HG02623 (cell line): ENCODE measurements at regions not wholly inside any gene's neighbourhood (a gene's known extent, or its start where the extent isn't known, plus 50 kb on each side); places are given as distances from the start of the nearest gene placed in this dataset.

Experiments
- ATAC-seq: cut with Tn5 transposase; IDR thresholded peaks from one replicate; pipeline ENCODE4 v1.9.1; 2021; ENCODE audit warnings: moderate library complexity; ENCODE audit not compliant: unreplicated experiment

GRCh38 chr2:22501851-22502250 lies 883.1 kb upstream of the KLHL29 start:
- no peak for ATAC-seq

- no peak for ATAC-seq
Measured at GRCh38 chr2:22513563-22513962, 871.4 kb upstream of the KLHL29 start.

GRCh38 chr2:22517141-22517540 lies 867.8 kb upstream of the KLHL29 start:
- ATAC-seq = no peak

- no peak for ATAC-seq
Measured at GRCh38 chr2:22518641-22519040, 866.3 kb upstream of the KLHL29 start.

GRCh38 chr2:22520369-22521288 lies 864.4 kb upstream of the KLHL29 start:
- no peak for ATAC-seq

- no peak for ATAC-seq
Measured at GRCh38 chr2:22521620-22522019, 863.4 kb upstream of the KLHL29 start.

GRCh38 chr2:22525681-22526080 lies 859.3 kb upstream of the KLHL29 start:
- ATAC-seq = no peak

GRCh38 chr2:22530131-22530530 lies 854.8 kb upstream of the KLHL29 start:
- no peak for ATAC-seq

GRCh38 chr2:22536133-22536532 lies 848.8 kb upstream of the KLHL29 start:
- no peak for ATAC-seq

- ATAC-seq = no peak
Measured at GRCh38 chr2:22554453-22554852, 830.5 kb upstream of the KLHL29 start.

- ATAC-seq = no peak
Measured at GRCh38 chr2:22557406-22557805, 827.6 kb upstream of the KLHL29 start.

GRCh38 chr2:22560021-22560420 lies 825.0 kb upstream of the KLHL29 start:
- no peak for ATAC-seq

GRCh38 chr2:22579341-22579740 lies 805.6 kb upstream of the KLHL29 start:
- no peak for ATAC-seq

- ATAC-seq = no peak
Measured at GRCh38 chr2:22582107-22582506, 802.9 kb upstream of the KLHL29 start.

GRCh38 chr2:22596306-22596705 lies 788.7 kb upstream of the KLHL29 start:
- ATAC-seq = no peak

- ATAC-seq = no peak
Measured at GRCh38 chr2:22600156-22600555, 784.8 kb upstream of the KLHL29 start.

GRCh38 chr2:22600999-22601398 lies 784.0 kb upstream of the KLHL29 start:
- no peak for ATAC-seq

- ATAC-seq = no peak
Measured at GRCh38 chr2:22604136-22604535, 780.8 kb upstream of the KLHL29 start.

- ATAC-seq = no peak
Measured at GRCh38 chr2:22616031-22616430, 768.9 kb upstream of the KLHL29 start.

GRCh38 chr2:22623620-22624019 lies 761.4 kb upstream of the KLHL29 start:
- ATAC-seq = no peak

GRCh38 chr2:22626621-22627020 lies 758.4 kb upstream of the KLHL29 start:
- ATAC-seq = no peak

- ATAC-seq = no peak
Measured at GRCh38 chr2:22628221-22628620, 756.8 kb upstream of the KLHL29 start.

- ATAC-seq = no peak
Measured at GRCh38 chr2:22628906-22629305, 756.1 kb upstream of the KLHL29 start.
